Subcutaneous abdominal adipose tissue (tissue), 5 donors: ENCODE measurements at regions not wholly inside any gene's neighbourhood (a gene's known extent, or its start where the extent isn't known, plus 50 kb on each side); places are given as distances from the start of the nearest gene placed in this dataset.
"Not testable (repeated sequence)": the region's sequence is repeated elsewhere in the genome, so short reads cannot be mapped to it uniquely, and the experiment has no call there.

Source experiments
- H3K27ac ChIP-seq: one replicate; pipeline ENCODE4 v1.7.0; 2013; ENCODE audit warnings: low read depth, mild to moderate bottlenecking, inconsistent platforms, low read length, moderate library complexity
- H3K27me3 ChIP-seq, 5 donors: one replicate each; pipeline ENCODE4 v1.7.0; 2013; ENCODE audit warnings: low read length in 5 of 5, inconsistent platforms in 1 of 5; ENCODE audit not compliant: control insufficient read depth in 5 of 5, insufficient read depth in 4 of 5
- H3K36me3 ChIP-seq, 5 donors: one replicate each; pipeline ENCODE4 v1.7.0; 2013; ENCODE audit warnings: low read length in 5 of 5; ENCODE audit not compliant: control insufficient read depth in 5 of 5, insufficient read depth in 5 of 5
- H3K4me1 ChIP-seq, 5 donors: one replicate each; pipeline ENCODE4 v1.7.0; 2013; ENCODE audit warnings: low read length in 5 of 5, mild to moderate bottlenecking in 3 of 5, moderate library complexity in 1 of 5; ENCODE audit not compliant: control insufficient read depth in 5 of 5, insufficient read depth in 5 of 5
- H3K4me3 ChIP-seq, 5 donors: one replicate each; pipeline ENCODE4 v1.7.0; 2013; ENCODE audit warnings: low read length in 5 of 5, low read depth in 1 of 5
- H3K9ac ChIP-seq, 5 donors: one replicate each; pipeline ENCODE4 v1.7.0; 2013; ENCODE audit warnings: low read length in 5 of 5, mild to moderate bottlenecking in 4 of 5, moderate library complexity in 3 of 5
- H3K9me3 ChIP-seq, 5 donors: one replicate each; pipeline ENCODE4 v1.7.0; 2013; ENCODE audit warnings: low read length in 5 of 5; ENCODE audit not compliant: control insufficient read depth in 5 of 5
- donor health status: healthy.
- donor health status: healthy.
- donor health status: healthy.
- donor health status: healthy.
- donor health status: healthy.

DNA sequence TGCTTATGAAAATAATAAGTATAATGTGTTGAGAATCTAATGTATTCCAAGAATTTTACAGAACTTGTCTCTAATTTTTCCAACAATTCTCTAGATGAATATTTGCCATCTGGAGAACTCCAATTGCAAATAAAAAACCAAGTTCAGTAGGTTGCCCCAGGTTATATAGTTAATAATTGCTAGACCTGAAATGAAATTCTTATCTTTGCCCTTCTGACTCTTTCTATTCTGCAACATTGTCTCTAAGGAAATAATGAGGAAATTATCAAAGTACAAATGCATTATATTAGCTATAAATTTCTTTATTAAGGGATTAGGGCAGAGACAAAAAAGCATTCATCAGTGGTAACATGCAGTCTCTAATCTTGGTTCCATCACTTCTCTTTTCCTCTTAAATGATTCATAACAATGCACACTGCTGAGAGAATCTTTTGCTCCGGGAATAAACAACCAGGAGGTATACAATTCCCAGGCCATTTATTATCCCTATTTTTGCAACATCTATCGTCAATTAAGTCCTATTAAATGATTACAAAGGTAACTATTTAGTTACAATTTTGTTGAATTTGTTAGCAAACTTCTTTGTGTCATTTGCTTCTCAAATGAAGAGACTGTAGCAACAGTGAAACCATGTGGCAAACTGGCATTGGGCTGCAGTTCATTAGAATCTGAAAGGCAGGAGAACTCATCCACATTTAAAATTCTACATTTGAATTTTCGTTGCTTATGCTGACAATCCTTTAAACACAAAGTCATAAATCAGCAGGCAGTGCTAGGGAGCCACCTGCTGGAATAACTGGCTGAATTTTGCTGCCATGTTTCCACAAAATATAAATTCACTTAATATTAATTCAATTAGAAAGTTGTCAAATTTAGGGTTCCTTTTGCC lies 349.6 kb downstream of the KIF2B start:
- no peak overlapping the region for H3K27ac ChIP-seq
- H3K36me3 ChIP-seq, result no peaks in the 10 kb centered on the region
- no peaks in the 10 kb centered on the region for H3K27me3 ChIP-seq
- no peaks in the 10 kb centered on the region for H3K4me1 ChIP-seq
- no peak overlapping the region for H3K4me3 ChIP-seq
- no peak overlapping the region for H3K9ac ChIP-seq
- H3K9me3 ChIP-seq, result no peaks in the 10 kb centered on the region

DNA sequence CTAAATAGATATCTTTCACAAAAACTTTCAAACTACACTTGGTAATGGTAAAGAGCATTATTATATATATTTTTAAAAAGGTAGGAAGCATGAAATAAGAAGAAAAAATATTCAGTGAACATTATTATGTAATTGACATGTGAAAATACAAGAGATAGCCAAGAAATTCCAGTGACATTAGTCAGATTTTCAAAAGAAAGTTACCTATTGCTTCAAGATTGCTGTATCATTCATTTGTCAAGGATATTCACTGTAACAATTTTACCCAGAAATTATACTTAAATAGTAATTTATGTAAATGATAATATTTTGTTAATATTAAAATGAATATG lies 350.2 kb downstream of the KIF2B start:
- Histone ChIP-seq H3K27ac (no peak overlapping the region), H3K9me3 (no peaks in the 10 kb centered on the region), H3K4me3 (no peak overlapping the region), H3K36me3 (no peaks in the 10 kb centered on the region), H3K4me1 (no peaks in the 10 kb centered on the region), H3K27me3 (no peaks in the 10 kb centered on the region), H3K9ac (no peak overlapping the region)

DNA sequence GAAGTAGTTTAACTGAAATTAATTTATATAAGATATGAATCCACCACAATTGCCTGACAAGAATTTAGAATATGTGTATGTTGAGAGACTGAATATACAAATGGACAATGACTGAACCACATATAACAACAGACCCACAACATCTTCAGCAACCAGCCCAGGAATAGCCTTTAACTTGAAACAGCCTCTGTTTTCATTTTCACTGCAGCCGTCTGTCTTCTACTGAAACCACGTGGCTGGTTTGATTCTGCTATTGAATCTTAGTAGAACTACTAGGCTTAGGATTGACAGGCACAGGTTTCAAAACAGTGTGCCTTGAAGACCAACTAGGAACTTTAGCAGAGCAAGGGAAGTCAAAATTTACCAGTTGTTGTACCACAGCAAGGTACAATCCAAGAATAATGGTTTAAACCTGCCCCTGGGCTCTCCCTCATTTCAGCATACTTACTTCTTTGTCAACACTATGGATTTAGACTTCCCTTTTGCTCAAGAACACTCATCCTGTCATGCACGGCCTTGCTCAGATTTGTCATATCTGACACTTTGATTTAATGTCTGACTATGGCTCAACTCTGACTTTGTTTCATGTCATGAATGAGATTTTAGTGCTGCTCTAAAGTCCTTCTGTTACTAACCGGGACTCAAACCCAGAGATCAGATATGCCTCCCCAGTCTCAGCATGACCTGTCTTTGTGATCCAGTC lies 355.0 kb downstream of the KIF2B start:
- no peaks in the 10 kb centered on the region for H3K4me1 ChIP-seq
- H3K4me3 ChIP-seq, result no peak overlapping the region
- H3K36me3 ChIP-seq, result no peaks in the 10 kb centered on the region
- H3K27ac ChIP-seq, result no peak overlapping the region
- H3K9ac ChIP-seq, result no peak overlapping the region
- no peaks in the 10 kb centered on the region for H3K27me3 ChIP-seq
- no peaks in the 10 kb centered on the region for H3K9me3 ChIP-seq

DNA sequence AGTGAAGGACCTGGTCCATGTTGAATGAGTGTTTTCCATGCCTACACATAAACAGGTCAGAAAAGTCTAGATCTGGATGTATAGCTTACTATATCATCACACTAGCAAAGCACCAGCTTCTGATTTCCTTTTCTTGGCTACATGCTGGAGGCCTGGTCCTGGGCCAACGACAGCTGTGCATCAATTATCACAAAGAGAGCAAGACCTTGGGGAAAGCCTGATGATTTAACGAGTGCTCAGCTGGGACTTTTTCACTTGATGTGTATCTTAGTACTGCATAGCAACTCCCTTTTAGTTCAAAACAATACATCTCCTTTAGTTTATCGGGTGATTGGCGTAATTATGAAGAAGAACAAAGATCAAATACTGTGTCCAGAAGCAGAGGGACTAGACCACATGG lies 358.2 kb downstream of the KIF2B start:
- H3K27me3 ChIP-seq, result no peaks in the 10 kb centered on the region
- H3K36me3 ChIP-seq, result no peaks in the 10 kb centered on the region
- no peaks in the 10 kb centered on the region for H3K4me1 ChIP-seq
- H3K9ac ChIP-seq, result no peak overlapping the region
- H3K27ac ChIP-seq, result no peak overlapping the region
- H3K4me3 ChIP-seq, result no peak overlapping the region
- no peaks in the 10 kb centered on the region for H3K9me3 ChIP-seq

DNA sequence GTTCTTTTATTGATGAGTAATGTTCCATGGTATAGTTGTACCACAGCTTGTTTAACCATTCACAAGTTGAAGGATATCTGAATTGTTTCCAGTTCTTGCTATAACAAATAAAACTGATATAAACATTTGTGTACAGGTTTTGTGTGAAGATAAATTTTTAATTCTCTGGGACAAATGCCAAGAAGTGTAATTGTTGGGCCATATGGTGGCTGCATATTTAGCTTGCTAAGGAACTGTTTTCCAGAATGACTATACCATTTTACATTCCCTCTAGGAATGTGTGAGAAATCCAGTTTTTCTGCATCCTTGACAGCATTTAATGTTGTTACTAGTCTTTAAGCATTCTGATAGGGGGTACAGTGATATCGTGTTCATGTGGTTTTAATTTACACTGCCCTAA lies 368.5 kb downstream of the KIF2B start:
- H3K27me3 ChIP-seq, result no peaks in the 10 kb centered on the region
- no peaks in the 10 kb centered on the region for H3K9me3 ChIP-seq
- no peaks in the 10 kb centered on the region for H3K36me3 ChIP-seq
- no peaks in the 10 kb centered on the region for H3K4me1 ChIP-seq
- H3K9ac ChIP-seq, result no peak overlapping the region
- no peak overlapping the region for H3K4me3 ChIP-seq
- H3K27ac ChIP-seq, result no peak overlapping the region

DNA sequence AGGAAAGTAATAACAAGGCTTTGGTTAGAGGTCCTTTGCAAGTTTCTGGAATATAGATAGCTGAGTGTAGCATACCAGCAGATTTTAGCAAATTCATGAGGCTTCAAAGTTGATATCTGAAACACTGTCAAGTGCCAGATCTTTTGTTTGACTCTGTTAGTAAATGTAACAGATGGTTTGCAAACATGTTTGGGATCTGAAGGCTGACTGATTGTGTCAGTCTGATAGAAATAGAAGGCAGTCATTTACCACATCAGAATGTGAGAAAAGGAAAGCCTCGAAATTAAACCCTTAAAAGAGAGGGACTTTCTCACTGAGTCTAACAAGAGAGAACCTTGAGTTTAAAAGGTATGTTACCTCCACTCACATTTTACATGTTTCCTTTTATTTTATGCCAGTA lies 371.5 kb downstream of the KIF2B start:
- no peaks in the 10 kb centered on the region for H3K27me3 ChIP-seq
- H3K9ac ChIP-seq, result no peak overlapping the region
- H3K4me1 ChIP-seq, result no peaks in the 10 kb centered on the region
- H3K4me3 ChIP-seq, result no peak overlapping the region
- no peaks in the 10 kb centered on the region for H3K9me3 ChIP-seq
- H3K36me3 ChIP-seq, result no peaks in the 10 kb centered on the region
- H3K27ac ChIP-seq, result no peak overlapping the region

DNA sequence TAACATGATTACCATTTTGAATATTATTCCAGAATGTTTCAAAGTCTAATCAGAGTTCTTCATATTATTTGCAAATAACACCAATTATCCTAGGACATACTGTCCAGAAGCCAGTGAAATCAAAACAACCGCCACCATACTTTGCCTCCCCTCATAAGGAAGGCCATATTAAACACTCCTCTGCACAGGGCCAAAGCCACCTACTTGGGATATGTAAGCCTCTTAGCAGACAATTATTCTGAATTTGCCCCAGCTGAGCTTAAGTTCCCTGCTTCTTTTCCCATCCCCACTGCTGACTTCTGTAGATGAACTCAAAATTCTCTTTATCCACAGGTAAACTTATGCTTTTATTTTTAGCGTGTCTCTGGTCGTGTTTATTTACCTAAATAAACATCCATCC lies 374.0 kb downstream of the KIF2B start:
- no peaks in the 10 kb centered on the region for H3K9me3 ChIP-seq
- H3K27me3 ChIP-seq, result no peaks in the 10 kb centered on the region
- H3K36me3 ChIP-seq, result no peaks in the 10 kb centered on the region
- H3K4me1 ChIP-seq, result no peaks in the 10 kb centered on the region
- H3K27ac ChIP-seq, result no peak overlapping the region
- no peak overlapping the region for H3K9ac ChIP-seq
- no peak overlapping the region for H3K4me3 ChIP-seq

DNA sequence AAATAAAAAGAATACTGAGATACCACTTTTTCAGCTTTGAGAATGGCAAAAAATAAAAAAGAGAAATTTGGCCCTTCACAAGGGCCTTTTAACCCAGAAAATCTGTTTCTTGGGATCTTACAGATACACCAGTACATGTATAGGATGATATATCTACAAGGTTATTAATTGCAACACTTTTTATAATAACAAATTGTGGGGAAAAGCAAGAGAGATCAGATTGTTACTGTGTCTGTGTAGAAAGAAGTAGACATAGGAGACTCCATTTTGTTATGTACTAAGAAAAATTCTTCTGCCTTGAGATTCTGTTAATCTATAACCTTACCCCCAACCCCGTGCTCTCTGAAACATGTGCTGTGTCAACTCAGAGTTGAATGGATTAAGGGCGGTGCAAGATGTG lies 378.7 kb downstream of the KIF2B start:
- H3K9me3 ChIP-seq, H3K9ac ChIP-seq, H3K36me3 ChIP-seq, H3K27me3 ChIP-seq, H3K4me1 ChIP-seq, H3K4me3 ChIP-seq, H3K27ac ChIP-seq: not testable (repeated sequence)

DNA sequence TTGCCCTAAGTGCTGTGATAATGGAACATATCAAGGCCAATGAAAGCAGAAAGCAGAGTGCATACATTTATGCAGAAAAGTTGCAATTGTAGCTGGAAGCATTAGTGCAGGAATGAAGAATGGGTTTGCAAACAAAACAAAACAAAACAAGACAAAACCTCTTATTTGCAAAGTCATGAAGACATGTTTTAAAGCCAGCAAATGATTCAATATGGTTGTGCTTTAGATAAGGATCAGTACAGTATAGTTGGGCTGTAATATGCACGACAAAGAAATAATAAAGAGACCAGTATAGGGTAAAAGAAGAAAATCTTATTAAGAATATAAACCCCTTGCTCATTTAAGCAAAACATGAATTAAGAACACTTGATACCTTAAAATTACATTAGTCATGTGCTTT lies 398.1 kb downstream of the KIF2B start:
- Histone ChIP-seq H3K4me3 (no peak overlapping the region), H3K27ac (no peak overlapping the region), H3K36me3 (no peaks in the 10 kb centered on the region), H3K27me3 (no peaks in the 10 kb centered on the region), H3K9ac (no peak overlapping the region), H3K4me1 (no peaks in the 10 kb centered on the region), H3K9me3 (no peaks in the 10 kb centered on the region)

DNA sequence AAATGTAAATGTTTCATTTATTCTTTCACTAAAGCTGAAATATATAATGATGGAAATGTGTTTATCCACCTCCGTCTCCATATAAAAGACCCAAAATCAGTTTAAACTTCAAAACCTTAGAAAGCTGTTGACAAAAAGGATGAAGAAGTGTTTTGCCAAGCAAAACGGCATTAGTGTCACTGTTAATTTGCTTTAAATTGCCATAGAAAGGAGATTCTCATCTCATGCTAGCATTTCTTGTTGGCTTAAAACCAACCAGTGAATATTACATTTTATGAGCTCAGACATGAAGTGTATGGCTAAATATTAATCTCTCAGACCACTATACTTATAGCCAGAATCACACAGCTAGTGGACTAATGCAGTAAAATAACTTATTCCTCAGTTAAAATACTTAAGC lies 398.8 kb downstream of the KIF2B start:
- H3K9me3 ChIP-seq, result no peaks in the 10 kb centered on the region
- H3K4me1 ChIP-seq, result no peaks in the 10 kb centered on the region
- no peak overlapping the region for H3K9ac ChIP-seq
- H3K27ac ChIP-seq, result no peak overlapping the region
- H3K27me3 ChIP-seq, result no peaks in the 10 kb centered on the region
- H3K36me3 ChIP-seq, result no peaks in the 10 kb centered on the region
- H3K4me3 ChIP-seq, result no peak overlapping the region
